ENCODE measurements at regions not wholly inside any gene's neighbourhood (a gene's known extent, or its start where the extent isn't known, plus 50 kb on each side); places are given as distances from the start of the nearest gene placed in this dataset.

GRCh38 chr6:118761645-118762044 is 110.3 kb upstream of the CEP85L start:
- DNase-seq (ENCODE audit: low spot score): no peak

GRCh38 chr6:118758946-118759345 is 107.6 kb upstream of the CEP85L start:
- no peak for DNase-seq (ENCODE audit: low spot score)

- DNase-seq (ENCODE audit: low spot score): no peak
Observed at GRCh38 chr6:118755941-118756646, 104.7 kb upstream of the CEP85L start.

GRCh38 chr6:118752803-118753202 is 101.4 kb upstream of the CEP85L start:
- no peak for DNase-seq (ENCODE audit: low spot score)

GRCh38 chr6:118751072-118751471 is 99.7 kb upstream of the CEP85L start:
- DNase-seq (ENCODE audit: low spot score): no peak

- DNase-seq (ENCODE audit: low spot score): no peak
Observed at GRCh38 chr6:118750143-118750542, 98.8 kb upstream of the CEP85L start.

GRCh38 chr6:118748311-118749062 is 97.1 kb upstream of the CEP85L start:
- peak; percentile 86 for DNase-seq (ENCODE audit: low spot score)

GRCh38 chr6:118746825-118747174 is 95.4 kb upstream of the CEP85L start:
- no peak for DNase-seq (ENCODE audit: low spot score)

GRCh38 chr6:118746145-118746824 is 94.9 kb upstream of the CEP85L start:
- DNase-seq (ENCODE audit: low spot score): no peak

GRCh38 chr6:118745156-118745555 is 93.8 kb upstream of the CEP85L start:
- DNase-seq (ENCODE audit: low spot score): no peak

GRCh38 chr6:118744261-118744941 is 93.0 kb upstream of the CEP85L start:
- DNase-seq (ENCODE audit: low spot score): peak; percentile 50

- DNase-seq (ENCODE audit: low spot score): no peak
Observed at GRCh38 chr6:118743746-118744145, 92.4 kb upstream of the CEP85L start.

GRCh38 chr6:118740372-118740771 is 89.0 kb upstream of the CEP85L start:
- DNase-seq (ENCODE audit: low spot score): no peak

GRCh38 chr6:118739696-118740353 is 88.4 kb upstream of the CEP85L start:
- DNase-seq (ENCODE audit: low spot score): no peak

- DNase-seq (ENCODE audit: low spot score): no peak
Observed at GRCh38 chr6:118736440-118736839, 85.0 kb upstream of the CEP85L start.

- no peak for DNase-seq (ENCODE audit: low spot score)
Observed at GRCh38 chr6:118735320-118735719, 83.9 kb upstream of the CEP85L start.

GRCh38 chr6:118725944-118726343 is 74.6 kb upstream of the CEP85L start:
- no peak for DNase-seq (ENCODE audit: low spot score)

GRCh38 chr6:118724211-118724610 is 72.8 kb upstream of the CEP85L start:
- DNase-seq (ENCODE audit: low spot score): no peak

- no peak for DNase-seq (ENCODE audit: low spot score)
Observed at GRCh38 chr6:118722829-118723813, 71.7 kb upstream of the CEP85L start.

GRCh38 chr6:118720125-118720473 is 68.7 kb upstream of the CEP85L start:
- DNase-seq (ENCODE audit: low spot score): no peak

All from GM03348 (cell line).